A549 (cell line): ENCODE measurements at regions not wholly inside any gene's neighbourhood (a gene's known extent, or its start where the extent isn't known, plus 50 kb on each side); places are given as distances from the start of the nearest gene placed in this dataset.

Experiments
- ATAC-seq, 2 experiments: fragments of 200-7000 bp in 1 of 2; fragments of >200 bp in 1 of 2; cut with Nextera tagmentation in 1 of 2; cut with Tn5 transposase in 1 of 2; 3 replicates each; pipeline versions ENCODE4 v1.8.0 to v1.9.1; 2018 to 2020; ENCODE audit warnings: mild to moderate bottlenecking in 1 of 2, moderate library complexity in 1 of 2
- CTCF ChIA-PET: fragments of 300-600 bp; sonication (Branson Sonifier 250); formaldehyde crosslinking; extraction: SDS; loops from one replicate; lab custom pipeline; 2021; ENCODE audit warnings: antibody characterized with exemption, inconsistent platforms; lab: Yijun Ruan, JAX
- POLR2A ChIA-PET: fragments of 350-600 bp; formaldehyde crosslinking; extraction: SDS; loops from one replicate; lab custom pipeline; 2021; ENCODE audit warnings: antibody characterized with exemption, inconsistent platforms; lab: Yijun Ruan, JAX
- DNase-seq, 2 experiments: peaks; one replicate each; pipeline versions ENCODE4 v3.0.0 to v3.0.0-alpha.2; 2011 to 2016; ENCODE audit warnings: low read depth in 1 of 2, low spot score in 1 of 2
- FAIRE-seq: peaks from 2 replicates; lab custom pipeline; 2011; peaks lifted over from hg19 to GRCh38; lab: Jason Lieb, UNC
- H3K27ac ChIP-seq, 2 experiments: fragments of >200 bp; sonication (Bioruptor Twin); formaldehyde crosslinking; 3 replicates each; pipeline ENCODE4 v1.5.1; 2016 to 2017
- H3K4me1 ChIP-seq: fragments of >200 bp; sonication (Bioruptor Twin); formaldehyde crosslinking; 3 replicates; pipeline ENCODE4 v1.6.1; 2016
- H3K4me2 ChIP-seq: fragments of >200 bp; sonication (Bioruptor Twin); formaldehyde crosslinking; 3 replicates; pipeline ENCODE4 v1.6.1; 2016
- H3K4me3 ChIP-seq: fragments of >200 bp; sonication (Bioruptor Twin); formaldehyde crosslinking; 3 replicates; pipeline ENCODE4 v1.5.1; 2016
- H3K9me3 ChIP-seq: fragments of >200 bp; sonication (Bioruptor Twin); formaldehyde crosslinking; 3 replicates; pipeline ENCODE4 v1.6.1; 2016
- CBX2 ChIP-seq: fragments of 200-600 bp; sonication (generic); IDR thresholded peaks from 2 replicates; pipeline ENCODE4 v1.6.1; 2016; ENCODE audit warnings: low read depth, mild to moderate bottlenecking, borderline replicate concordance
- CHD4 ChIP-seq: fragments of 200-600 bp; sonication (generic); IDR thresholded peaks from 2 replicates; pipeline ENCODE4 v1.6.1; 2016; ENCODE audit warnings: antibody characterized with exemption, mild to moderate bottlenecking, borderline replicate concordance
- EHF ChIP-seq: fragments of 250-450 bp; sonication (Bioruptor Pico); IDR thresholded peaks from 2 replicates; pipeline ENCODE4 v1.5.0; 2020; ENCODE audit warnings: mild to moderate bottlenecking
- EHMT2 ChIP-seq: fragments of 200-600 bp; sonication (generic); IDR thresholded peaks from 2 replicates; pipeline ENCODE4 v1.6.1; 2016; ENCODE audit warnings: antibody characterized with exemption, low read depth, mild to moderate bottlenecking, moderate library complexity
- FOSL2 ChIP-seq, 2 experiments: fragments of 450-650 bp in 1 of 2; fragments of >200 bp in 1 of 2; sonication (Bioruptor Twin) in 1 of 2; formaldehyde crosslinking; IDR thresholded peaks; 2 replicates each; pipeline versions ENCODE4 v1.5.0 to v1.6.1; 2016 to 2020; ENCODE audit warnings: mild to moderate bottlenecking in 1 of 2, moderate library complexity in 1 of 2
- GATA3 ChIP-seq: IDR thresholded peaks from 2 replicates; pipeline ENCODE4 v1.6.1; 2012; ENCODE audit warnings: borderline replicate concordance
- HOXB5 ChIP-seq: fragments of 250-450 bp; sonication (Bioruptor Pico); IDR thresholded peaks from 2 replicates; pipeline ENCODE4 v1.5.0; 2020; ENCODE audit warnings: mild to moderate bottlenecking, moderate library complexity
- KDM1A ChIP-seq: fragments of 200-600 bp; sonication (generic); IDR thresholded peaks from 2 replicates; pipeline ENCODE4 v1.6.1; 2016; ENCODE audit warnings: low read depth, mild to moderate bottlenecking
- KDM5A ChIP-seq: fragments of 200-600 bp; sonication (generic); IDR thresholded peaks from 2 replicates; pipeline ENCODE4 v1.6.1; 2016; ENCODE audit warnings: antibody characterized with exemption, mild to moderate bottlenecking
- MAFK ChIP-seq: fragments of 450-650 bp; IDR thresholded peaks from 2 replicates; pipeline ENCODE4 v1.6.1; 2014; ENCODE audit not compliant: partially characterized antibody
- NFE2L2 ChIP-seq: fragments of 150-350 bp; conservative IDR thresholded peaks from 2 replicates; pipeline ENCODE4 v1.6.1; 2014; ENCODE audit warnings: low read length
- NPAS2 ChIP-seq: fragments of 250-450 bp; sonication (Bioruptor Pico); IDR thresholded peaks from 2 replicates; pipeline ENCODE4 v1.8.0; 2022; ENCODE audit warnings: mild to moderate bottlenecking, moderate library complexity, borderline replicate concordance
- NR3C1 ChIP-seq: fragments of >200 bp; sonication (Bioruptor Twin); formaldehyde crosslinking; IDR thresholded peaks from 3 replicates; pipeline ENCODE4 v1.6.1; 2017
- RAD21 ChIP-seq, 2 experiments: fragments of >200 bp in 1 of 2; sonication (Bioruptor Twin) in 1 of 2; formaldehyde crosslinking in 1 of 2; IDR thresholded peaks in 1 of 2; conservative IDR thresholded peaks in 1 of 2; 2 replicates in 1 of 2; 3 replicates in 1 of 2; pipeline ENCODE4 v1.6.1; 2012 to 2018; ENCODE audit warnings: inconsistent platforms in 1 of 2
- RARB ChIP-seq: fragments of 250-450 bp; sonication (Bioruptor Pico); IDR thresholded peaks from 2 replicates; pipeline ENCODE4 v1.8.0; 2021; ENCODE audit warnings: mild to moderate bottlenecking, moderate library complexity
- RCOR1 ChIP-seq: fragments of 150-350 bp; IDR thresholded peaks from 2 replicates; pipeline ENCODE4 v1.6.1; 2014; ENCODE audit warnings: antibody characterized with exemption, low read length, low read depth
- RFX5 ChIP-seq: fragments of 450-650 bp; IDR thresholded peaks from 2 replicates; pipeline ENCODE4 v1.7.1; 2014; ENCODE audit warnings: antibody characterized with exemption, mild to moderate bottlenecking, moderate library complexity
- TFCP2L1 ChIP-seq: fragments of 250-450 bp; sonication (Bioruptor Pico); IDR thresholded peaks from 2 replicates; pipeline ENCODE4 v1.5.0; 2021; ENCODE audit warnings: mild to moderate bottlenecking
- ZFP36 ChIP-seq: fragments of 450-650 bp; IDR thresholded peaks from 2 replicates; pipeline ENCODE4 v1.6.1; 2014; ENCODE audit warnings: borderline replicate concordance; ENCODE audit not compliant: partially characterized antibody
- WGBS: methylation state at CpG from one replicate; pipeline ENCODE4 v1.1.6; 2017; ENCODE audit errors: missing lambda C conversion rate; 5-methylcytosine and 5-hydroxymethylcytosine counted together
- TF ChIP-seq, protein P1 (sequence below): IDR thresholded peaks from 2 replicates; pipeline ENCODE4 v1.6.1; 2012; ENCODE audit warnings: low read depth, borderline replicate concordance
- TF ChIP-seq, protein P2 (sequence below): fragments of 450-650 bp; IDR thresholded peaks from 2 replicates; pipeline ENCODE4 v1.6.1; 2014; ENCODE audit warnings: antibody characterized with exemption
- TF ChIP-seq, protein P3 (sequence below): fragments of 250-450 bp; sonication (Bioruptor Pico); IDR thresholded peaks from 2 replicates; pipeline ENCODE4 v1.5.0; 2020; ENCODE audit warnings: low read depth, mild to moderate bottlenecking, moderate library complexity
- TF ChIP-seq, protein P4 (sequence below): fragments of >200 bp; sonication (Bioruptor Twin); formaldehyde crosslinking; IDR thresholded peaks from 3 replicates; pipeline ENCODE4 v1.5.1; 2016
- TF ChIP-seq, protein P5 (sequence below): fragments of 150-350 bp; IDR thresholded peaks from 2 replicates; pipeline ENCODE4 v1.6.1; 2014; ENCODE audit warnings: low read depth, mild to moderate bottlenecking, low read length

DNA sequence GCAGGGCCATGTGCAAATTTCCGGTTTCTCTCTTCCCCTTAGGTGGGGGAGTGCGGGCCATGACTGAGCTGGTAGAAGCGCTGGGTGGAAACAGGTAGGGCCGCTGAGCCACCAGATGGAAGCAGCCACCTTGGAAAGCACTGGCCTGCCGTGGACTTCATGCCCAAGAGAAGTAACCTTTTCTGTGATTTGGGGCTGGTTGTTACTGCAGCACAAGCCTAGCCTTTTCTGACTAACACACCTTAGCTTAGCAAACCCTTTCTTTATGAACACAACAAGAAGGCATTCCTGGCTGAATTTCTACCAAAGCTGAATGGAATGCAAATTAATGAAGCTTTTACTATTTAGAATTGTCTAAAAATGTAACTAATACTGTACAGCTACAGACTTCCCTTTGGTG, 149.6 kb upstream of the UBE2E1 start:
- POLR2A ChIA-PET, result no interaction called here
- TF ChIP-seq TFCP2L1 (CRISPR knock-in tag) (no peak), ZFP36 (no peak), RARB (CRISPR knock-in tag) (no peak)
- Histone ChIP-seq H3K9me3 (peaks cover 9% of the 10 kb centered on the region), H3K4me3 (no peak overlapping the region), H3K4me2 (no peak overlapping the region), H3K4me1 (peaks cover under 1% of the 10 kb centered on the region; the same call in 1 of the 3 replicates), H3K27ac (no peak overlapping the region)
- DNase-seq (no peak), ATAC-seq (no peak), FAIRE-seq (no peak)
- WGBS, result 78% methylated on average over 5 of the region's 5 CpGs
- CTCF ChIA-PET, result interaction anchor here (1.7 kb wide), 1 partner anchor 8 kb away, joined by 5 read pairs; no protein-coding TSS in a partner anchor

DNA sequence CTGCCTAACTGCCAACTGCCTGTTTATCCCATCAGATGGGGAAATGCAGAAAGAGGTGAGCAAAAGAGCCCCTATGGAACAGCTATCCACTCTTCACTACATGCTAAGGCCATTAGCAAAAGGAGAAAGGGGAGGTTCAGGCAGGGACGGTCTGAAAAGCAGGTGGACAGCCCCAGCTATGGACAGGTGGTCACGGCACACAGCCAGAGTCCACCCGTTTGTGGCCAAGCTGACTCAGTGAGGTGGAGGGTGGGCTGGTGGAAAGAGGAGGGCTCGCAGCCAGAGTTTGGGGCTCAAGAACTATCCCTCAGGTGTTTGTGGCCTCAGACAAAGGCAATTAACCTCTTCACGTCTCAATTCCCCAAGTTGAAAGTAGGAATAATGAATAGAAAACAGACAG, 148.9 kb upstream of the UBE2E1 start:
- Histone ChIP-seq H3K4me2 (no peak overlapping the region), H3K9me3 (peaks cover 9% of the 10 kb centered on the region), H3K4me1 (no peaks in the 10 kb centered on the region), H3K4me3 (no peak overlapping the region), H3K27ac (no peak overlapping the region)
- no peak for DNase-seq
- ChIA-PET POLR2A (no interaction called here), CTCF (interaction anchor here (1.0 to 1.7 kb wide), 2 partner anchors 8 to 104 kb away, joined by 3 to 5 read pairs; no protein-coding TSS in a partner anchor)
- FAIRE-seq, result no peak
- ATAC-seq, result no peak
- 91% methylated on average over 5 of the region's 5 CpGs for WGBS
- TF ChIP-seq NR3C1 (no peak), RCOR1 (no peak), RAD21 (conservative IDR thresholded peaks at IDR 0.05 in 1 of 2, IDR thresholded peaks at IDR 0.05 in 1 of 2) (no peak), CBX2 (no peak), NPAS2 (CRISPR knock-in tag) (no peak)
- TF ChIP-seq, protein P1, sequence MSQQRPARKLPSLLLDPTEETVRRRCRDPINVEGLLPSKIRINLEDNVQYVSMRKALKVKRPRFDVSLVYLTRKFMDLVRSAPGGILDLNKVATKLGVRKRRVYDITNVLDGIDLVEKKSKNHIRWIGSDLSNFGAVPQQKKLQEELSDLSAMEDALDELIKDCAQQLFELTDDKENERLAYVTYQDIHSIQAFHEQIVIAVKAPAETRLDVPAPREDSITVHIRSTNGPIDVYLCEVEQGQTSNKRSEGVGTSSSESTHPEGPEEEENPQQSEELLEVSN, result no peak

DNA sequence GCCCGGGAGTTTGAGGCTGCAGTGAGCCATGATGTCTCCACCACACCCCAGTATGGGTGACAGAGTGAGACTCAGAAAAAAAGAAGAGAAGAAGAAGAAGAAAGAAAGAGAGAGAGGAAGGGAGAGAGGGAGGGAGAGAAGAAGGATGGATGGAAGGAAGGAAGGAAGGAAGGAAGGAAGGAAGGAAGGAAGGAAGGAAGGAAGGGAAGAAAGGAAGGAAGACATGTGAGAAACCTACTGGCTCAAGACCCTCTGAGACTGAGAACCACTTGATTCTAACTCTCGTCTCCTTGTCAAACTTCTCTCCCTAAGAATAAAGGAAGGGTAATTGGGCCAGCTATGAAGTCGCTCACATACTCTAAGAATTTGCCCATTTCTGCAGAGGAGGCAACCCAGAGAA, 148.1 kb upstream of the UBE2E1 start:
- H3K4me3 ChIP-seq, result no peak overlapping the region
- H3K27ac ChIP-seq, result no peak overlapping the region
- POLR2A ChIA-PET, result no interaction called here
- H3K4me2 ChIP-seq, result no peak overlapping the region
- H3K4me1 ChIP-seq, result no peaks in the 10 kb centered on the region
- H3K9me3 ChIP-seq, result peaks cover 9% of the 10 kb centered on the region
- whole genome bisulfite sequencing, result 84% methylated on average over 3 of the region's 3 CpGs
- TF ChIP-seq, protein P2, sequence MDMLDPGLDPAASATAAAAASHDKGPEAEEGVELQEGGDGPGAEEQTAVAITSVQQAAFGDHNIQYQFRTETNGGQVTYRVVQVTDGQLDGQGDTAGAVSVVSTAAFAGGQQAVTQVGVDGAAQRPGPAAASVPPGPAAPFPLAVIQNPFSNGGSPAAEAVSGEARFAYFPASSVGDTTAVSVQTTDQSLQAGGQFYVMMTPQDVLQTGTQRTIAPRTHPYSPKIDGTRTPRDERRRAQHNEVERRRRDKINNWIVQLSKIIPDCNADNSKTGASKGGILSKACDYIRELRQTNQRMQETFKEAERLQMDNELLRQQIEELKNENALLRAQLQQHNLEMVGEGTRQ, result no peak
- no peak for TF ChIP-seq NPAS2 (CRISPR knock-in tag)
- no peak for TF ChIP-seq GATA3
- no peak for TF ChIP-seq NFE2L2
- TF ChIP-seq NR3C1, result no peak
- TF ChIP-seq, protein P3, sequence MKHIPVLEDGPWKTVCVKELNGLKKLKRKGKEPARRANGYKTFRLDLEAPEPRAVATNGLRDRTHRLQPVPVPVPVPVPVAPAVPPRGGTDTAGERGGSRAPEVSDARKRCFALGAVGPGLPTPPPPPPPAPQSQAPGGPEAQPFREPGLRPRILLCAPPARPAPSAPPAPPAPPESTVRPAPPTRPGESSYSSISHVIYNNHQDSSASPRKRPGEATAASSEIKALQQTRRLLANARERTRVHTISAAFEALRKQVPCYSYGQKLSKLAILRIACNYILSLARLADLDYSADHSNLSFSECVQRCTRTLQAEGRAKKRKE (CRISPR knock-in tag), result no peak
- TF ChIP-seq EHF (CRISPR knock-in tag), result no peak
- TF ChIP-seq, protein P4, sequence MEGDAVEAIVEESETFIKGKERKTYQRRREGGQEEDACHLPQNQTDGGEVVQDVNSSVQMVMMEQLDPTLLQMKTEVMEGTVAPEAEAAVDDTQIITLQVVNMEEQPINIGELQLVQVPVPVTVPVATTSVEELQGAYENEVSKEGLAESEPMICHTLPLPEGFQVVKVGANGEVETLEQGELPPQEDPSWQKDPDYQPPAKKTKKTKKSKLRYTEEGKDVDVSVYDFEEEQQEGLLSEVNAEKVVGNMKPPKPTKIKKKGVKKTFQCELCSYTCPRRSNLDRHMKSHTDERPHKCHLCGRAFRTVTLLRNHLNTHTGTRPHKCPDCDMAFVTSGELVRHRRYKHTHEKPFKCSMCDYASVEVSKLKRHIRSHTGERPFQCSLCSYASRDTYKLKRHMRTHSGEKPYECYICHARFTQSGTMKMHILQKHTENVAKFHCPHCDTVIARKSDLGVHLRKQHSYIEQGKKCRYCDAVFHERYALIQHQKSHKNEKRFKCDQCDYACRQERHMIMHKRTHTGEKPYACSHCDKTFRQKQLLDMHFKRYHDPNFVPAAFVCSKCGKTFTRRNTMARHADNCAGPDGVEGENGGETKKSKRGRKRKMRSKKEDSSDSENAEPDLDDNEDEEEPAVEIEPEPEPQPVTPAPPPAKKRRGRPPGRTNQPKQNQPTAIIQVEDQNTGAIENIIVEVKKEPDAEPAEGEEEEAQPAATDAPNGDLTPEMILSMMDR, result no peak
- TF ChIP-seq, protein P1, result no peak
- TF ChIP-seq RAD21 (conservative IDR thresholded peaks at IDR 0.05 in 1 of 2, IDR thresholded peaks at IDR 0.05 in 1 of 2), result no peak
- no peak for TF ChIP-seq HOXB5 (CRISPR knock-in tag)
- no peak for TF ChIP-seq CHD4
- TF ChIP-seq EHMT2, result no peak
- no peak for TF ChIP-seq RFX5
- no peak for TF ChIP-seq KDM5A
- TF ChIP-seq MAFK, result no peak
- TF ChIP-seq FOSL2 (IDR thresholded peaks at IDR 0.05), result no peak
- no peak for TF ChIP-seq FOSL2 (CRISPR knock-in tag; IDR thresholded peaks at IDR 0.05)
- TF ChIP-seq ZFP36, result no peak
- TF ChIP-seq, protein P5, sequence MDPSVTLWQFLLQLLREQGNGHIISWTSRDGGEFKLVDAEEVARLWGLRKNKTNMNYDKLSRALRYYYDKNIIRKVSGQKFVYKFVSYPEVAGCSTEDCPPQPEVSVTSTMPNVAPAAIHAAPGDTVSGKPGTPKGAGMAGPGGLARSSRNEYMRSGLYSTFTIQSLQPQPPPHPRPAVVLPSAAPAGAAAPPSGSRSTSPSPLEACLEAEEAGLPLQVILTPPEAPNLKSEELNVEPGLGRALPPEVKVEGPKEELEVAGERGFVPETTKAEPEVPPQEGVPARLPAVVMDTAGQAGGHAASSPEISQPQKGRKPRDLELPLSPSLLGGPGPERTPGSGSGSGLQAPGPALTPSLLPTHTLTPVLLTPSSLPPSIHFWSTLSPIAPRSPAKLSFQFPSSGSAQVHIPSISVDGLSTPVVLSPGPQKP, result no peak
- no peak for TF ChIP-seq KDM1A
- TF ChIP-seq, all 56 proteins: peak for 0
- DNase-seq, result no peak
- CTCF ChIA-PET, result interaction anchor here (1.0 to 1.7 kb wide), 2 partner anchors 9 to 104 kb away, joined by 3 to 5 read pairs; no protein-coding TSS in a partner anchor
- no peak for FAIRE-seq
- no peak for ATAC-seq
